HepG2 (cell line): ENCODE measurements at regions not wholly inside any gene's neighbourhood (a gene's known extent, or its start where the extent isn't known, plus 50 kb on each side); places are given as distances from the start of the nearest gene placed in this dataset.

Experiments used
- ATAC-seq: fragments of 200-7000 bp; cut with Tn5 transposase; 3 replicates; pipeline ENCODE4 v1.9.1; 2020; ENCODE audit warnings: mild to moderate bottlenecking, moderate library complexity
- BruUV-seq: library from RNA; stranded (reverse); fragments of 400-500 nt; replicated peaks from 2 replicates; lab custom pipeline; 2021; lab: Mats Ljungman, UMichigan
- CTCF ChIA-PET: fragments of 300-600 bp; formaldehyde crosslinking; extraction: SDS; loops from one replicate; lab custom pipeline; 2021; ENCODE audit warnings: low total read pairs, inconsistent platforms, low intra/inter-chr PET ratio; lab: Yijun Ruan, JAX
- POLR2A ChIA-PET: fragments of 350-600 bp; sonication (Branson Sonifier 250); formaldehyde crosslinking; loops from one replicate; lab custom pipeline; 2020; ENCODE audit warnings: antibody characterized with exemption, inconsistent platforms; lab: Yijun Ruan, JAX
- DNase-seq: peaks from one replicate; pipeline ENCODE4 v3.0.0-alpha.2; 2015; ENCODE audit warnings: low spot score
- FAIRE-seq: peaks from 3 replicates; lab custom pipeline; 2011; peaks lifted over from hg19 to GRCh38; lab: Jason Lieb, UNC
- H2AFZ ChIP-seq: one replicate; pipeline ENCODE4 v1.6.1; 2011; ENCODE audit warnings: low read length, inconsistent platforms
- H3K27ac ChIP-seq: fragments of 300-600 bp; 3 replicates; pipeline ENCODE4 v1.8.0; 2011; ENCODE audit warnings: mixed run types, mild to moderate bottlenecking, mixed read lengths, low read length, inconsistent platforms; ENCODE audit not compliant: insufficient read depth; ENCODE audit errors: extremely low read length
- H3K27me3 ChIP-seq, 2 experiments: fragments of 200-600 bp in 1 of 2; 2 replicates in 1 of 2; 3 replicates in 1 of 2; pipeline versions ENCODE4 v1.6.0 to v1.8.0; 2011; ENCODE audit warnings: low read length in 2 of 2, mild to moderate bottlenecking in 2 of 2, moderate library complexity in 2 of 2, inconsistent platforms in 1 of 2; ENCODE audit not compliant: insufficient read depth in 2 of 2, control insufficient read depth in 1 of 2
- H3K36me3 ChIP-seq, 2 experiments: fragments of 200-600 bp in 1 of 2; replicated peaks in 1 of 2; 2 replicates in 1 of 2; 3 replicates in 1 of 2; pipeline versions ENCODE4 v1.5.1 to v1.8.0; 2011; ENCODE audit warnings: low read length in 2 of 2, inconsistent platforms in 1 of 2; ENCODE audit not compliant: insufficient read depth in 2 of 2, control insufficient read depth in 1 of 2
- H3K4me1 ChIP-seq: 2 replicates; pipeline ENCODE4 v1.5.1; 2012; ENCODE audit warnings: low read length, inconsistent platforms; ENCODE audit not compliant: insufficient read depth
- H3K4me2 ChIP-seq: 2 replicates; pipeline ENCODE4 v1.6.0; 2011; ENCODE audit warnings: low read depth, low read length, inconsistent platforms
- H3K4me3 ChIP-seq, 3 experiments: fragments of 200-600 bp in 1 of 3; sonication (generic), shearing (Covaris generic) in 1 of 3; replicated peaks in 1 of 3; 2 replicates each; pipeline ENCODE4 v1.5.1; 2011 to 2016; ENCODE audit warnings: low read length in 3 of 3, inconsistent platforms in 2 of 3, low read depth in 2 of 3, mild to moderate bottlenecking in 2 of 3, control low read depth in 1 of 3, mixed read lengths in 1 of 3; ENCODE audit not compliant: insufficient read depth in 1 of 3
- H3K79me2 ChIP-seq: one replicate; pipeline ENCODE4 v1.6.1; 2011; ENCODE audit warnings: low read length, inconsistent platforms; ENCODE audit not compliant: insufficient read depth
- H3K9ac ChIP-seq: 2 replicates; pipeline ENCODE4 v1.6.0; 2011; ENCODE audit warnings: mild to moderate bottlenecking, low read depth, low read length, inconsistent platforms; ENCODE audit not compliant: insufficient read depth
- H3K9me3 ChIP-seq: 2 replicates; pipeline ENCODE4 v1.5.1; 2012; ENCODE audit warnings: mild to moderate bottlenecking, low read length
- H4K20me1 ChIP-seq: 2 replicates; pipeline ENCODE4 v1.6.0; 2011; ENCODE audit warnings: inconsistent platforms, mild to moderate bottlenecking, low read length, moderate library complexity; ENCODE audit not compliant: insufficient read depth
- BRD4 ChIP-seq: sonication (generic); formaldehyde crosslinking; IDR thresholded peaks from 2 replicates; pipeline ENCODE4 v1.4.0; 2020; ENCODE audit warnings: missing genetic modification reagents
- CEBPB ChIP-seq: IDR thresholded peaks from 2 replicates; pipeline ENCODE4 v1.6.1; 2011; ENCODE audit warnings: low read depth, low read length, improper control_type of control experiment, borderline replicate concordance
- HNRNPLL ChIP-seq: fragments of 200-400 bp; formaldehyde crosslinking; IDR thresholded peaks from 2 replicates; pipeline ENCODE4 v1.6.1; 2017; ENCODE audit warnings: mild to moderate bottlenecking, low read depth, low read length; ENCODE audit not compliant: poor library complexity, severe bottlenecking
- KAT7 ChIP-seq: IDR thresholded peaks from 2 replicates; pipeline ENCODE4 v1.6.1; 2018; ENCODE audit warnings: borderline replicate concordance, missing compliant biosample characterization
- NFATC3 ChIP-seq: sonication (generic); formaldehyde crosslinking; IDR thresholded peaks from 2 replicates; pipeline ENCODE4 v1.5.1; 2020; ENCODE audit warnings: mild to moderate bottlenecking, missing genetic modification reagents
- PPARG ChIP-seq: conservative IDR thresholded peaks from 2 replicates; pipeline ENCODE4 v1.6.1; 2016; ENCODE audit warnings: missing biosample characterization, missing genetic modification reagents
- REL ChIP-seq: sonication (generic); formaldehyde crosslinking; conservative IDR thresholded peaks from 2 replicates; pipeline ENCODE4 v1.8.0; 2022; ENCODE audit warnings: mild to moderate bottlenecking, missing genetic modification reagents, moderate library complexity
- SP4 ChIP-seq: sonication (generic); formaldehyde crosslinking; IDR thresholded peaks from 2 replicates; pipeline ENCODE4 v1.8.1; 2023; ENCODE audit warnings: mild to moderate bottlenecking, missing genetic modification reagents
- ZBTB21 ChIP-seq: sonication (generic); formaldehyde crosslinking; IDR thresholded peaks from 2 replicates; pipeline ENCODE4 v1.4.0; 2020; ENCODE audit warnings: missing genetic modification reagents
- ZNF282 ChIP-seq: fragments of 450-650 bp; IDR thresholded peaks from 2 replicates; pipeline ENCODE4 v1.6.1; 2018; ENCODE audit not compliant: partially characterized antibody
- ZNF766 ChIP-seq: sonication (generic); formaldehyde crosslinking; IDR thresholded peaks from 2 replicates; pipeline ENCODE4 v1.5.0; 2020; ENCODE audit warnings: missing genetic modification reagents, borderline replicate concordance
- ZSCAN12 ChIP-seq: sonication (generic); formaldehyde crosslinking; IDR thresholded peaks from 2 replicates; pipeline ENCODE4 v1.9.0; 2021; ENCODE audit warnings: mild to moderate bottlenecking, missing genetic modification reagents
- WGBS: methylation state at CpG from one replicate; pipeline ENCODE4 v1.1.6; 2017; ENCODE audit warnings: low lambda C conversion rate; 5-methylcytosine and 5-hydroxymethylcytosine counted together
- in situ Hi-C: cut with HindIII; loops from 2 replicates; pipeline ENCODE4 v1.10.0; 2017; ENCODE audit warnings: low pct_unique_long_range_greater_than_20kb; ENCODE audit not compliant: extremely low pct_ligation_motif_present
- intact Hi-C: fragments of 100-400 bp; cut with micrococcal nuclease; formaldehyde crosslinking; loops from one replicate; pipeline ENCODE4 v1.10.0; 2022; ENCODE audit not compliant: unreplicated experiment
- TF ChIP-seq, protein P1 (sequence below): sonication (generic); formaldehyde crosslinking; IDR thresholded peaks from 2 replicates; pipeline ENCODE4 v1.5.1; 2020; ENCODE audit warnings: mild to moderate bottlenecking, missing genetic modification reagents, moderate library complexity
- TF ChIP-seq, protein P2 (sequence below): sonication (generic); formaldehyde crosslinking; IDR thresholded peaks from 2 replicates; pipeline ENCODE4 v1.4.0; 2020; ENCODE audit warnings: missing genetic modification reagents

DNA sequence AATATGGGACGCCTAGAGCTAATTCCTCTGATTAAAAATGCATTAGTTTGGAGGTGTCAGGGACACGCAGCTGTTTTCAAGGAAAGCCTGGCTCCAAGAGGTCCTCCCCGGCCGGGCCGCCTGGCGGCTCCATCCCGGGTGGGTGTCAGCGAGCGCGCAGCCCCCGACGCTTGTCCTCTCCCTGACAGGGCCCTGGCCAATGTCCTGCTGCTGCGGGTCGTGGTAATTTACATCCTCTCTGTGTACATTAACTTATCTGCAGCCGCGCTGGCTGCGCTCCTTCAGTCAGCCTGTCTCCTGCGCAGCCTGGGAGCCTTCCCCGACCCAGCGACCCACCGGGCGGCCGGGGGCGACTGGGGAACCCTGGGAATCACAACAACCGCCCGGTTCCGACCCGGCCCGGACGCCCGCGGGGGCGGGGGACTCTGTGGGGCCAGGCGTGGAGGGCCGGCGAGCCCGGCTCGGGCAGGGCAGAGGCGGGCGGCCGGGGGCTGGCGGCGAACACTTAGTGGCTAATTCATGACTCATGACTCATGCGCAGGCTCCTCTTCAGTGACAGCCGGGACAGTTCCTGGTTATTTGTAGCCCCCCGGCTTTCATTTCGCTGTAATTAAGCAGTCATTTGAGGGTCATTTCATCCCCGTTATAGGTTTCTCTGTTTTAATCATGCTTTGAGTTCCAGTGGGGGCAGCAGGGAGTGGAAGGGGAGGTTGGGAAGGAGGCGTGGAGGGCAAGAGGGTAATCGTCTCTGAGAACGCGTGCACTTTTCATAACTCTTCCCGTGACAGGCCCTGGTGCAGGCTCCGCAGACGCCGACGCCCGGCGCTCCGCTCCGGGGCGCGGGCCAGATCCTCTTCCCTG is 141.9 kb upstream of the CTAGE1 start (continued):
- no peak for TF ChIP-seq ZNF282
- TF ChIP-seq, protein P1, sequence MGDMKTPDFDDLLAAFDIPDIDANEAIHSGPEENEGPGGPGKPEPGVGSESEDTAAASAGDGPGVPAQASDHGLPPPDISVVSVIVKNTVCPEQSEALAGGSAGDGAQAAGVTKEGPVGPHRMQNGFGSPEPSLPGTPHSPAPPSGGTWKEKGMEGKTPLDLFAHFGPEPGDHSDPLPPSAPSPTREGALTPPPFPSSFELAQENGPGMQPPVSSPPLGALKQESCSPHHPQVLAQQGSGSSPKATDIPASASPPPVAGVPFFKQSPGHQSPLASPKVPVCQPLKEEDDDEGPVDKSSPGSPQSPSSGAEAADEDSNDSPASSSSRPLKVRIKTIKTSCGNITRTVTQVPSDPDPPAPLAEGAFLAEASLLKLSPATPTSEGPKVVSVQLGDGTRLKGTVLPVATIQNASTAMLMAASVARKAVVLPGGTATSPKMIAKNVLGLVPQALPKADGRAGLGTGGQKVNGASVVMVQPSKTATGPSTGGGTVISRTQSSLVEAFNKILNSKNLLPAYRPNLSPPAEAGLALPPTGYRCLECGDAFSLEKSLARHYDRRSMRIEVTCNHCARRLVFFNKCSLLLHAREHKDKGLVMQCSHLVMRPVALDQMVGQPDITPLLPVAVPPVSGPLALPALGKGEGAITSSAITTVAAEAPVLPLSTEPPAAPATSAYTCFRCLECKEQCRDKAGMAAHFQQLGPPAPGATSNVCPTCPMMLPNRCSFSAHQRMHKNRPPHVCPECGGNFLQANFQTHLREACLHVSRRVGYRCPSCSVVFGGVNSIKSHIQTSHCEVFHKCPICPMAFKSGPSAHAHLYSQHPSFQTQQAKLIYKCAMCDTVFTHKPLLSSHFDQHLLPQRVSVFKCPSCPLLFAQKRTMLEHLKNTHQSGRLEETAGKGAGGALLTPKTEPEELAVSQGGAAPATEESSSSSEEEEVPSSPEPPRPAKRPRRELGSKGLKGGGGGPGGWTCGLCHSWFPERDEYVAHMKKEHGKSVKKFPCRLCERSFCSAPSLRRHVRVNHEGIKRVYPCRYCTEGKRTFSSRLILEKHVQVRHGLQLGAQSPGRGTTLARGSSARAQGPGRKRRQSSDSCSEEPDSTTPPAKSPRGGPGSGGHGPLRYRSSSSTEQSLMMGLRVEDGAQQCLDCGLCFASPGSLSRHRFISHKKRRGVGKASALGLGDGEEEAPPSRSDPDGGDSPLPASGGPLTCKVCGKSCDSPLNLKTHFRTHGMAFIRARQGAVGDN (CRISPR knock-in tag): peak; percentile 7; the same call in 1 of the 2 replicates
- TF ChIP-seq BRD4: no peak
- no peak for TF ChIP-seq SP4 (CRISPR knock-in tag)
- no peak for TF ChIP-seq ZNF766
- peak; percentile 51 for TF ChIP-seq HNRNPLL

DNA sequence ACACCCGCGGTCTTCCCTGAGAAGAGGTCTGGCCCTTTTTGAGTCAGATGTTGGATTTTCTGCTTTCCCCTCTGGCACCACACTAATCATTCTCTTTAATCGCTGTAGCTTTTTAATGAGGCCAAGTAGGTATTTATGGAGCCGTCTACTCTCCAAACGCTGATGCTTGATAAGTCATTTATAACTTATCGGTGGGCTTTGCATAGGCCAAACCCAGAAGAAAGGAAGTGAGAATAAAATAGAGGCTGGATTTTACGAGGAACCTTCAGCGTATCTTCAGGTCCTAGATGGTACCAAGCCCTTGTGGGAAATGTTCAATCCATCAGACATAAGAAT is 142.5 kb upstream of the CTAGE1 start:
- peak overlapping the region; percentile 1; the same call in 1 of the 2 replicates for H3K9ac ChIP-seq
- H3K36me3 ChIP-seq: no peaks in the 10 kb centered on the region
- DNase-seq (no peak), ATAC-seq (no peak), FAIRE-seq (no peak)
- no peaks in the 10 kb centered on the region for H3K79me2 ChIP-seq
- ChIA-PET POLR2A (no interaction called here), CTCF (no interaction called here)
- peak overlapping the region; percentile 87 for H3K4me2 ChIP-seq
- peak overlapping the region in 2 of 3 experiments; percentile 67 to 72; a peak in 5 of 6 replicates for H3K4me3 ChIP-seq
- no peak overlapping the region for H2AFZ ChIP-seq
- 54% methylated on average over 8 of the region's 8 CpGs for WGBS
- BruUV-seq: no TSS peak
- H3K4me1 ChIP-seq: peaks cover 17% of the 10 kb centered on the region
- no peaks in the 10 kb centered on the region for H4K20me1 ChIP-seq
- in situ Hi-C loops: loop anchor here (5.0 to 10.0 kb wide), 2 partner anchors 185 to 648 kb away; no protein-coding TSS in a partner anchor
- H3K9me3 ChIP-seq: no peaks in the 10 kb centered on the region
- H3K27me3 ChIP-seq: peaks cover 2 to 11% of the 10 kb centered on the region in 2 experiments
- no peak overlapping the region for H3K27ac ChIP-seq
- intact Hi-C loops: loop anchor here (5.0 to 10.0 kb wide), 4 partner anchors 68 to 563 kb away; no protein-coding TSS in a partner anchor
- TF ChIP-seq, protein P2, sequence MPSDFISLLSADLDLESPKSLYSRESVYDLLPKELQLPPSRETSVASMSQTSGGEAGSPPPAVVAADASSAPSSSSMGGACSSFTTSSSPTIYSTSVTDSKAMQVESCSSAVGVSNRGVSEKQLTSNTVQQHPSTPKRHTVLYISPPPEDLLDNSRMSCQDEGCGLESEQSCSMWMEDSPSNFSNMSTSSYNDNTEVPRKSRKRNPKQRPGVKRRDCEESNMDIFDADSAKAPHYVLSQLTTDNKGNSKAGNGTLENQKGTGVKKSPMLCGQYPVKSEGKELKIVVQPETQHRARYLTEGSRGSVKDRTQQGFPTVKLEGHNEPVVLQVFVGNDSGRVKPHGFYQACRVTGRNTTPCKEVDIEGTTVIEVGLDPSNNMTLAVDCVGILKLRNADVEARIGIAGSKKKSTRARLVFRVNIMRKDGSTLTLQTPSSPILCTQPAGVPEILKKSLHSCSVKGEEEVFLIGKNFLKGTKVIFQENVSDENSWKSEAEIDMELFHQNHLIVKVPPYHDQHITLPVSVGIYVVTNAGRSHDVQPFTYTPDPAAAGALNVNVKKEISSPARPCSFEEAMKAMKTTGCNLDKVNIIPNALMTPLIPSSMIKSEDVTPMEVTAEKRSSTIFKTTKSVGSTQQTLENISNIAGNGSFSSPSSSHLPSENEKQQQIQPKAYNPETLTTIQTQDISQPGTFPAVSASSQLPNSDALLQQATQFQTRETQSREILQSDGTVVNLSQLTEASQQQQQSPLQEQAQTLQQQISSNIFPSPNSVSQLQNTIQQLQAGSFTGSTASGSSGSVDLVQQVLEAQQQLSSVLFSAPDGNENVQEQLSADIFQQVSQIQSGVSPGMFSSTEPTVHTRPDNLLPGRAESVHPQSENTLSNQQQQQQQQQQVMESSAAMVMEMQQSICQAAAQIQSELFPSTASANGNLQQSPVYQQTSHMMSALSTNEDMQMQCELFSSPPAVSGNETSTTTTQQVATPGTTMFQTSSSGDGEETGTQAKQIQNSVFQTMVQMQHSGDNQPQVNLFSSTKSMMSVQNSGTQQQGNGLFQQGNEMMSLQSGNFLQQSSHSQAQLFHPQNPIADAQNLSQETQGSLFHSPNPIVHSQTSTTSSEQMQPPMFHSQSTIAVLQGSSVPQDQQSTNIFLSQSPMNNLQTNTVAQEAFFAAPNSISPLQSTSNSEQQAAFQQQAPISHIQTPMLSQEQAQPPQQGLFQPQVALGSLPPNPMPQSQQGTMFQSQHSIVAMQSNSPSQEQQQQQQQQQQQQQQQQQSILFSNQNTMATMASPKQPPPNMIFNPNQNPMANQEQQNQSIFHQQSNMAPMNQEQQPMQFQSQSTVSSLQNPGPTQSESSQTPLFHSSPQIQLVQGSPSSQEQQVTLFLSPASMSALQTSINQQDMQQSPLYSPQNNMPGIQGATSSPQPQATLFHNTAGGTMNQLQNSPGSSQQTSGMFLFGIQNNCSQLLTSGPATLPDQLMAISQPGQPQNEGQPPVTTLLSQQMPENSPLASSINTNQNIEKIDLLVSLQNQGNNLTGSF: no peak
- no peak for TF ChIP-seq CEBPB
- TF ChIP-seq ZBTB21 (CRISPR knock-in tag): no peak
- TF ChIP-seq ZSCAN12 (CRISPR knock-in tag): no peak
- TF ChIP-seq NFATC3 (CRISPR knock-in tag): no peak
- no peak for TF ChIP-seq PPARG
- TF ChIP-seq KAT7 (CRISPR knock-in tag): no peak
- no peak for TF ChIP-seq REL (CRISPR knock-in tag)
